GM21576 (cell line): ENCODE measurements at regions not wholly inside any gene's neighbourhood (a gene's known extent, or its start where the extent isn't known, plus 50 kb on each side); places are given as distances from the start of the nearest gene placed in this dataset.
"Not testable (repeated sequence)": the region's sequence is repeated elsewhere in the genome, so short reads cannot be mapped to it uniquely, and the experiment has no call there.

Experiments
- ATAC-seq: cut with Tn5 transposase; IDR thresholded peaks from one replicate; pipeline ENCODE4 v1.9.1; 2021; ENCODE audit warnings: mild to moderate bottlenecking, moderate library complexity; ENCODE audit not compliant: unreplicated experiment

GRCh38 chr10:22875581-22875980, 52.3 kb upstream of the ARMC3 start:
- no peak for ATAC-seq

- no peak for ATAC-seq
Measured at GRCh38 chr10:22874189-22874854, 53.5 kb upstream of the ARMC3 start.

GRCh38 chr10:22856444-22857074, 71.3 kb upstream of the ARMC3 start:
- ATAC-seq: no peak

GRCh38 chr10:22854935-22855421, 72.9 kb upstream of the ARMC3 start:
- no peak for ATAC-seq

GRCh38 chr10:22853906-22854447, 73.9 kb upstream of the ARMC3 start:
- no peak for ATAC-seq

GRCh38 chr10:22852712-22853353, 75.0 kb upstream of the ARMC3 start:
- no peak for ATAC-seq

GRCh38 chr10:22851865-22852239, 76.0 kb upstream of the ARMC3 start:
- ATAC-seq: no peak

GRCh38 chr10:22850541-22850940, 77.3 kb upstream of the ARMC3 start:
- ATAC-seq: no peak

- no peak for ATAC-seq
Measured at GRCh38 chr10:22849077-22849805, 78.6 kb upstream of the ARMC3 start.

GRCh38 chr10:22848509-22848908, 79.3 kb upstream of the ARMC3 start:
- ATAC-seq: no peak

GRCh38 chr10:22846294-22846693, 81.6 kb upstream of the ARMC3 start:
- ATAC-seq: no peak

- no peak for ATAC-seq
Measured at GRCh38 chr10:22839639-22840038, 88.2 kb upstream of the ARMC3 start.

GRCh38 chr10:22837771-22838170, 90.1 kb upstream of the ARMC3 start:
- no peak for ATAC-seq

GRCh38 chr10:22837351-22837750, 90.5 kb upstream of the ARMC3 start:
- no peak for ATAC-seq

GRCh38 chr10:22834471-22834870, 93.4 kb upstream of the ARMC3 start:
- no peak for ATAC-seq

GRCh38 chr10:22833781-22834180, 94.1 kb upstream of the ARMC3 start:
- no peak for ATAC-seq

- ATAC-seq: no peak
Measured at GRCh38 chr10:22833353-22833752, 94.5 kb upstream of the ARMC3 start.

GRCh38 chr10:22832851-22833250, 95.0 kb upstream of the ARMC3 start:
- ATAC-seq: no peak

GRCh38 chr10:22832066-22832602, 95.7 kb upstream of the ARMC3 start:
- ATAC-seq: no peak

- no peak for ATAC-seq
Measured at GRCh38 chr10:22831586-22831985, 96.3 kb upstream of the ARMC3 start.

GRCh38 chr10:22828712-22829111, 99.1 kb upstream of the ARMC3 start:
- not testable (repeated sequence) for ATAC-seq
